ENCODE measurements at regions not wholly inside any gene's neighbourhood (a gene's known extent, or its start where the extent isn't known, plus 50 kb on each side); places are given as distances from the start of the nearest gene placed in this dataset.

DNA sequence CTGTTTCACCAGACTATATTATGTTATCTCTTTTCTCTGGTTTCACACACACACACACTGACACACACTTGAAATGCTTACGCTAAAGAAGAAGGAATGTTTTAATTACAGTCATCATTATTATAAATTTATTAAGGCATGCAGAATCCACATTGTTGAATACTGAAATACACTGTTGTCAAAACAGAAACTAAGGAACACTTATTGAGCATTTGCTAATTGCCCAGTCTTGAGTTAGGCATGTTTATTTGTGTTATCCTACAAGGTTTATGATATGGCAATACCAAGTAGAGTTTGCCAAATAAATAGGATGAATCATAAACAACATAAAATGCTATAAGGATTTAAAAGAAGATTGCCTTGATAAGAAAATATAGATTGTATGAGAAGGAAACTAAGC lies 917.0 kb upstream of the PIK3C3 start:
- TF ChIP-seq, protein P1, sequence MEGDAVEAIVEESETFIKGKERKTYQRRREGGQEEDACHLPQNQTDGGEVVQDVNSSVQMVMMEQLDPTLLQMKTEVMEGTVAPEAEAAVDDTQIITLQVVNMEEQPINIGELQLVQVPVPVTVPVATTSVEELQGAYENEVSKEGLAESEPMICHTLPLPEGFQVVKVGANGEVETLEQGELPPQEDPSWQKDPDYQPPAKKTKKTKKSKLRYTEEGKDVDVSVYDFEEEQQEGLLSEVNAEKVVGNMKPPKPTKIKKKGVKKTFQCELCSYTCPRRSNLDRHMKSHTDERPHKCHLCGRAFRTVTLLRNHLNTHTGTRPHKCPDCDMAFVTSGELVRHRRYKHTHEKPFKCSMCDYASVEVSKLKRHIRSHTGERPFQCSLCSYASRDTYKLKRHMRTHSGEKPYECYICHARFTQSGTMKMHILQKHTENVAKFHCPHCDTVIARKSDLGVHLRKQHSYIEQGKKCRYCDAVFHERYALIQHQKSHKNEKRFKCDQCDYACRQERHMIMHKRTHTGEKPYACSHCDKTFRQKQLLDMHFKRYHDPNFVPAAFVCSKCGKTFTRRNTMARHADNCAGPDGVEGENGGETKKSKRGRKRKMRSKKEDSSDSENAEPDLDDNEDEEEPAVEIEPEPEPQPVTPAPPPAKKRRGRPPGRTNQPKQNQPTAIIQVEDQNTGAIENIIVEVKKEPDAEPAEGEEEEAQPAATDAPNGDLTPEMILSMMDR (conservative IDR thresholded peaks at IDR 0.05; ENCODE audit: low read depth, low read length), result no peak
- TF ChIP-seq EZH2phosphoT487 (IDR thresholded peaks at IDR 0.05; ENCODE audit: borderline replicate concordance, low read length), result no peak
